ENCODE measurements at regions not wholly inside any gene's neighbourhood (a gene's known extent, or its start where the extent isn't known, plus 50 kb on each side); places are given as distances from the start of the nearest gene placed in this dataset.
A peak's percentile ranks its signal among the peaks of the same experiment; 100 is the strongest.
"Not testable (repeated sequence)": the region's sequence is repeated elsewhere in the genome, so short reads cannot be mapped to it uniquely, and the experiment has no call there.

DNA sequence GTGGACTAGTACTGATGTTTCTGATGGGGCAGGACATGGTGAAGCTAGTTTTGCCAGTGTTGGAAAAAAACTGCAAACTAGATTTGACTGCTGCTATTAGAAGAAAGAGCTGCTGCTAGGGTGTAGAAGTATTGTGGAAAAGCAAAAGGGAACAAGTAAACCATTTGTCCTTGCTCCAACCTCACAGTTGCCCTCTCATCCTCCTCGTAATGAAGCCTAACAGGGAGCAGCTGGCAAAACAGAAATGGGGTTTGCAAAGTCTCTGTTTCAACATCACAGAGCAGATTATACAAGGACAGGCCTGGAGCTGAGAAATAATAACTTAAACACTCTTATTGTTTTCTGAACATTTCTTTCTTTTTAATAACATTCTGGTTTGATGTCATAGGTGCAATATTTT lies 346.2 kb downstream of the MAGEB5 start:
- DNase-seq, result no peak
- no peaks in the 10 kb centered on the region for H3K9me3 ChIP-seq
- H3K4me3 ChIP-seq, result no peak overlapping the region
- FAIRE-seq, result no peak
- ATAC-seq, result no peak
- intact Hi-C loops (cut with DNase I), result no loop called here
- 32 to 70% methylated on average over 1 of the region's 1 CpG for WGBS, 2 donors
- H3K4me1 ChIP-seq, result no peaks in the 10 kb centered on the region
- no peaks in the 10 kb centered on the region for H3K36me3 ChIP-seq
- TF ChIP-seq, protein P1, sequence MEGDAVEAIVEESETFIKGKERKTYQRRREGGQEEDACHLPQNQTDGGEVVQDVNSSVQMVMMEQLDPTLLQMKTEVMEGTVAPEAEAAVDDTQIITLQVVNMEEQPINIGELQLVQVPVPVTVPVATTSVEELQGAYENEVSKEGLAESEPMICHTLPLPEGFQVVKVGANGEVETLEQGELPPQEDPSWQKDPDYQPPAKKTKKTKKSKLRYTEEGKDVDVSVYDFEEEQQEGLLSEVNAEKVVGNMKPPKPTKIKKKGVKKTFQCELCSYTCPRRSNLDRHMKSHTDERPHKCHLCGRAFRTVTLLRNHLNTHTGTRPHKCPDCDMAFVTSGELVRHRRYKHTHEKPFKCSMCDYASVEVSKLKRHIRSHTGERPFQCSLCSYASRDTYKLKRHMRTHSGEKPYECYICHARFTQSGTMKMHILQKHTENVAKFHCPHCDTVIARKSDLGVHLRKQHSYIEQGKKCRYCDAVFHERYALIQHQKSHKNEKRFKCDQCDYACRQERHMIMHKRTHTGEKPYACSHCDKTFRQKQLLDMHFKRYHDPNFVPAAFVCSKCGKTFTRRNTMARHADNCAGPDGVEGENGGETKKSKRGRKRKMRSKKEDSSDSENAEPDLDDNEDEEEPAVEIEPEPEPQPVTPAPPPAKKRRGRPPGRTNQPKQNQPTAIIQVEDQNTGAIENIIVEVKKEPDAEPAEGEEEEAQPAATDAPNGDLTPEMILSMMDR (IDR thresholded peaks at IDR 0.05), result no peak
- no peaks in the 10 kb centered on the region for H3K27me3 ChIP-seq
- no peak overlapping the region for H3K27ac ChIP-seq

GRCh38 chrX:26559855-26560254 lies 343.9 kb downstream of the MAGEB5 start:
- H3K27me3 ChIP-seq, result no peaks in the 10 kb centered on the region
- ATAC-seq (no peak), DNase-seq (no peak), FAIRE-seq (no peak)
- TF ChIP-seq, protein P1 (IDR thresholded peaks at IDR 0.05), result no peak
- H3K27ac ChIP-seq, result no peak overlapping the region
- 79 to 87% methylated on average over 3 of the region's 3 CpGs for WGBS, 2 donors
- H3K9me3 ChIP-seq, result no peaks in the 10 kb centered on the region
- H3K4me3 ChIP-seq, result no peak overlapping the region
- no peaks in the 10 kb centered on the region for H3K4me1 ChIP-seq
- intact Hi-C loops (cut with DNase I), result no loop called here
- H3K36me3 ChIP-seq, result no peaks in the 10 kb centered on the region

DNA sequence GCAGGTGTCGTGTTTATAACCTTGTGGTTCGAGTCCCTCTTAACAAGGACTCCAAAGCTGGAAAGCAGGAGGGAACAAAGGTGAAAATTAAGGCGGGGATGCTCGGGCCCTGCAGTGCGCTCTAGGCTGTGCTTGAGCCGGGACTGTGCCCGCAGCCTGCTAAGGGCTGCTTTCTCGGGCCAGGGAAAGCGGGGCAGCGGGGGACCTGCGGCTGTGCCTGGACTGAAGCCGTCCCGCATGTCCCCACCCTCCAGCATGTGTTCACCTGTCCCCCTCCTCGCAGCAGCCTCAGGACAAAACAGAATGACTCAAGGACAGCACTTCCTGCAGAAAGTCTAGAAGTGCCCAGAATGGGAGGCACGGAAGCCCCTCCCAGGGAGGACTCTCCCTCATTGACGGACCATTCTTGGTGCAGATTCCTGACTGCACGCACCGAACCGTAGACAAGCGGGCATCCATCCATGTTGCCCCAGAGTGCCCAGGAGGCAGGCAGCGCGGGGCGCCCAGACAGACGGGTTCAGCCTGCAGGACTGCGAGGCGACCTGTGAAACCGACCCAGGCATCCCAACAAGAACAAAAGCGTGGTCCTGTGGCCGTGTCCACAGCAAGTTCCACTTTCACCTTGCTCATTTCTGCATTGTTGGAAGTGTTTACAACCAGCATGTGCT lies 342.9 kb downstream of the MAGEB5 start:
- WGBS, 2 donors, result 74 to 94% methylated on average over 29 of the region's 29 CpGs
- FAIRE-seq (no peak), ATAC-seq (no peak), DNase-seq (peak in 1 of 6 donors; percentile 36)
- Histone ChIP-seq H3K27me3 (no peaks in the 10 kb centered on the region), H3K9me3 (no peaks in the 10 kb centered on the region), H3K36me3 (no peaks in the 10 kb centered on the region), H3K4me3 (no peak overlapping the region), H3K4me1 (no peaks in the 10 kb centered on the region), H3K27ac (no peak overlapping the region)
- TF ChIP-seq, protein P1 (IDR thresholded peaks at IDR 0.05), result no peak
- intact Hi-C loops (cut with DNase I), result no loop called here

DNA sequence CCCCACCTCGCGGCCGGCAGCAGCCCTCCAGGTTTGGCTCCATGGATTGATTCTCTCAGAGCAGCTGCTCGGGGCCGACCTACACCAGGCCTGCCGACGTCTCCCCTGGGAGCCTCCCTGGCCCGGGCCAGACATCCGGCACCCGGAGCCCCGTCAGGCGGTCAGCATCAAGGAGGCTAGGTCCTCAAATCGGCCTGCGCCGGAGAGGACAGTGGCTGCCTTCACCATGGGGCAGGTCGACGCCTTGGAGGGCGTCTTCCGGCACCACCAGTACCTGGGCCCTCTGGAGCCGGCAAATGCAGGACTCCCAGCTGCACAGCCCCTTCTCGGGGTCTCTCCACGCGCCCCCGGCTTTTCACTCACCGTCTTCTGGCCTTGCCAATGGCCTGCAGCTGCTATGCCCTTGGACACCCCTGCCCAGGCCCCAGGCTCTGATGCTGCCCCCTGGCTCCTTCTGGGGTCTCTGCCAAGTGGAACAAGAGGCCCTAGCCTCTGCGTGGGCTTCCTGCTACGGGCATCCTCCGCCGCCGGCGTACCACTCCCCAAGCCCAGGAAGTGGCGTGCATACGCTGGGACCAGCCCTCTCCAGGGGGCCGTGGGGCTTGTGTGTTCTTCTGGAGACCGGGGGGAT lies 341.8 kb downstream of the MAGEB5 start:
- intact Hi-C loops (cut with DNase I), result no loop called here
- Histone ChIP-seq H3K27ac (no peak overlapping the region), H3K4me1 (no peaks in the 10 kb centered on the region), H3K27me3 (no peaks in the 10 kb centered on the region), H3K36me3 (no peaks in the 10 kb centered on the region), H3K9me3 (no peaks in the 10 kb centered on the region), H3K4me3 (no peak overlapping the region)
- ATAC-seq (no peak), FAIRE-seq (no peak), DNase-seq (peak in 2 of 6 donors; percentile 16 to 65)
- WGBS, 2 donors, result 90 to 95% methylated on average over 35 of the region's 35 CpGs
- TF ChIP-seq, protein P1 (IDR thresholded peaks at IDR 0.05), result no peak

- H3K4me1 ChIP-seq; H3K27me3 ChIP-seq; DNase-seq; intact Hi-C loops (cut with DNase I); ATAC-seq; FAIRE-seq; H3K36me3 ChIP-seq; H3K4me3 ChIP-seq; H3K27ac ChIP-seq; H3K9me3 ChIP-seq: not testable (repeated sequence)
- 37 to 43% methylated on average over 8 of the region's 8 CpGs for WGBS, 2 donors
Measured at GRCh38 chrX:26525768-26526167, 309.8 kb downstream of the MAGEB5 start.
